ENCODE measurements at regions not wholly inside any gene's neighbourhood (a gene's known extent, or its start where the extent isn't known, plus 50 kb on each side); places are given as distances from the start of the nearest gene placed in this dataset.
A peak's percentile ranks its signal among the peaks of the same experiment; 100 is the strongest.

GRCh38 chr10:28432210-28432676, 100.7 kb upstream of the WAC start (continued):
- TF ChIP-seq CBX8 (IDR thresholded peaks at IDR 0.05; ENCODE audit: borderline replicate concordance, extremely low read depth, low read depth, low read length, poor library complexity, severe bottlenecking) (no peak), POLR2G (IDR thresholded peaks at IDR 0.05; ENCODE audit: low read depth, low read length) (no peak), MECOM (CRISPR knock-in tag; IDR thresholded peaks at IDR 0.05) (no peak), CBFA2T3 (IDR thresholded peaks at IDR 0.05) (no peak), SP1 (CRISPR knock-in tag; IDR thresholded peaks at IDR 0.05) (no peak), KLF13 (tag; IDR thresholded peaks at IDR 0.05; ENCODE audit: borderline replicate concordance, low read depth) (no peak), NELFE (IDR thresholded peaks at IDR 0.05; ENCODE audit: insufficient read depth, insufficient read length) (no peak), ZNF232 (CRISPR knock-in tag; IDR thresholded peaks at IDR 0.05) (no peak), KHSRP (IDR thresholded peaks at IDR 0.05) (no peak)
- TF ChIP-seq, protein P1, sequence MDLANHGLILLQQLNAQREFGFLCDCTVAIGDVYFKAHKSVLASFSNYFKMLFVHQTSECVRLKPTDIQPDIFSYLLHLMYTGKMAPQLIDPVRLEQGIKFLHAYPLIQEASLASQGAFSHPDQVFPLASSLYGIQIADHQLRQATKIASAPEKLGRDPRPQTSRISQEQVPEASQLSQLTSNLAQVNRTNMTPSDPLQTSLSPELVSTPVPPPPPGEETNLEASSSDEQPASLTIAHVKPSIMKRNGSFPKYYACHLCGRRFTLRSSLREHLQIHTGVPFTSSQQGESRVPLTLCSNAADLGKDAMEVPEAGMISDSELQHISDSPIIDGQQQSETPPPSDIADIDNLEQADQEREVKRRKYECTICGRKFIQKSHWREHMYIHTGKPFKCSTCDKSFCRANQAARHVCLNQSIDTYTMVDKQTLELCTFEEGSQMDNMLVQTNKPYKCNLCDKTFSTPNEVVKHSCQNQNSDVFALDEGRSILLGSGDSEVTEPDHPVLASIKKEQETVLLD (IDR thresholded peaks at IDR 0.05): no peak
- TF ChIP-seq, protein P2, sequence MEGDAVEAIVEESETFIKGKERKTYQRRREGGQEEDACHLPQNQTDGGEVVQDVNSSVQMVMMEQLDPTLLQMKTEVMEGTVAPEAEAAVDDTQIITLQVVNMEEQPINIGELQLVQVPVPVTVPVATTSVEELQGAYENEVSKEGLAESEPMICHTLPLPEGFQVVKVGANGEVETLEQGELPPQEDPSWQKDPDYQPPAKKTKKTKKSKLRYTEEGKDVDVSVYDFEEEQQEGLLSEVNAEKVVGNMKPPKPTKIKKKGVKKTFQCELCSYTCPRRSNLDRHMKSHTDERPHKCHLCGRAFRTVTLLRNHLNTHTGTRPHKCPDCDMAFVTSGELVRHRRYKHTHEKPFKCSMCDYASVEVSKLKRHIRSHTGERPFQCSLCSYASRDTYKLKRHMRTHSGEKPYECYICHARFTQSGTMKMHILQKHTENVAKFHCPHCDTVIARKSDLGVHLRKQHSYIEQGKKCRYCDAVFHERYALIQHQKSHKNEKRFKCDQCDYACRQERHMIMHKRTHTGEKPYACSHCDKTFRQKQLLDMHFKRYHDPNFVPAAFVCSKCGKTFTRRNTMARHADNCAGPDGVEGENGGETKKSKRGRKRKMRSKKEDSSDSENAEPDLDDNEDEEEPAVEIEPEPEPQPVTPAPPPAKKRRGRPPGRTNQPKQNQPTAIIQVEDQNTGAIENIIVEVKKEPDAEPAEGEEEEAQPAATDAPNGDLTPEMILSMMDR (IDR thresholded peaks at IDR 0.05 in 2 of 3, conservative IDR thresholded peaks at IDR 0.05 in 1 of 3; ENCODE audit: insufficient read depth in 2 of 3, low read depth in 1 of 3, low read length in 3 of 3): peak; percentile 77 to 83 (median 83)
